ENCODE measurements at regions not wholly inside any gene's neighbourhood (a gene's known extent, or its start where the extent isn't known, plus 50 kb on each side); places are given as distances from the start of the nearest gene placed in this dataset.

DNA sequence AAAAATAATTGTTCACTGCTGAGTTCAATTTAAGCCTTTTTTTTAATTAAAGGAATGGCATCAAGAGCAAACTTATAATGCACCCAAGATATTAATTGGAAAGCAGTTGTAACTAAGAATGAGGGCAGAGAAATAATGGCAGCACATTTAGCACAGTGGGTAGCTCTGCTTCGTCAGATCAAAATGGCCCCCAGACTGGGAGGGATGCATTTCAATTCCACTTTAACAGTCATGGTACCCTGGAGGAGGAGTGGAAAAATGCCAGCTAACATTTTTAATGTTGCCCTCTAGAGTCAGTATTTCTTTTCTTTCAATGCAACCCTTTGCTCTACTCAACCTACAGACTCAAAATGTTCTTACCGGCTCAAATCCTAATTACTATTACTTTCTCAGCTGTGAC is 504.8 kb upstream of the SETBP1 start:
- FAIRE-seq, result no peak

DNA sequence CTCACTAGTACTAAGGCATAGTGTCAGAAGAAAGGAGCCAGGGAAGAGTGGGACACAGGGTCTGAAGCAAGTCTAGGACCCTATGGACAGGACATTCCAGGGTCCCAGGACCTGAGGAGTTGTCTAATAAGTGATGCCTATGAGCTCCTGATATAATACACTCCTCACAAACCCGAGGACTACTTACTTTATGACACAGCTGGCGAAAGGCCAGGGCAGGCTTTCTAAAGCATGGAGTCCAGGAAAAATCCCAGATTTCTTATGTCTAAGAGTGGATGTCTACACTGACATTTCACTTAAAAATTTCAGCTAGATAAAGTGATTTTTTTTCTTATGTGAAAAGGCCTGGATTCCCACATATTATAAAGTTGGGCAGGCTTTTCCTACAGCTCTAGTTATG is 502.2 kb upstream of the SETBP1 start:
- no peak for FAIRE-seq

GRCh38 chr18:44179693-44180092 is 501.0 kb upstream of the SETBP1 start:
- FAIRE-seq, result no peak

- no peak for FAIRE-seq
Measured at GRCh38 chr18:44180683-44181082, 500.0 kb upstream of the SETBP1 start.

DNA sequence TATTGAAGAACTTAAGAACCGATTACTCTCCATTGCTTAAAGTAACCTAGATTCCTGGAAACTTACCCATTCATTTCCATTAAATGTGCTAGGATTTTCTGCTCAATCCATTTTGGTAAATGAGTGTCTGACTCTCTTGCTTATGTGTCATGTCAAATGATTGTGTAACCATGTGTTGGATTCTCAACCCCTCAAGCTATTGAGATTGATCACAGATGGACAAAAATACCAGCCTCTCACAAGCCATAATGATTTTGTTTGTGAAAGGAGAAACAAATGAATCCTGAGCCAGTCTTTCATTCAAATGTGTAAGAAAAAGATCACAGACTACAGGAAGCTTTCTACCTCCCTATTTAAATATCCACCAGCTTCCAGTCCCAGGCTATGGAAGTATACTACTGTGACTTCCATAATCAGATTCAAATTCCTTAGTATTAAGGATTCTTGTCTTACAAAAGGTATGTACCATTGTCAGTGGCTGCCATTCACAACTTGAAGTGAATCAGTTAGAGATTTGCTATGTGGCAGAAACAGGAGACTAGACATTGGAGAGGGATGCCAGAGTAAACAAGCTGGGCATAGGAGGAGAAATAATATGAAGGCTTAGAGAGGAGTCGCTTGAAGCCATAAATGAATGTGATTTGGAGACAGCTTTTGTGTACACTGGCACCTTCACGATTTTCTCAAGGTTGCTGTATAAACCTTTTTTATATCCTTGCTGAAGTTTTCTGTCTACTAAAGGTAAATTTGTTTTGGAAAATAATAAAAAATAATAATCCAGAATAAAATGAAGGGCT is 498.5 kb upstream of the SETBP1 start:
- no peak for FAIRE-seq

- no peak for FAIRE-seq
Measured at GRCh38 chr18:44186001-44186400, 494.7 kb upstream of the SETBP1 start.

- no peak for FAIRE-seq
Measured at GRCh38 chr18:44187090-44187489, 493.6 kb upstream of the SETBP1 start.

- no peak for FAIRE-seq
Measured at GRCh38 chr18:44195394-44196140, 485.1 kb upstream of the SETBP1 start.

DNA sequence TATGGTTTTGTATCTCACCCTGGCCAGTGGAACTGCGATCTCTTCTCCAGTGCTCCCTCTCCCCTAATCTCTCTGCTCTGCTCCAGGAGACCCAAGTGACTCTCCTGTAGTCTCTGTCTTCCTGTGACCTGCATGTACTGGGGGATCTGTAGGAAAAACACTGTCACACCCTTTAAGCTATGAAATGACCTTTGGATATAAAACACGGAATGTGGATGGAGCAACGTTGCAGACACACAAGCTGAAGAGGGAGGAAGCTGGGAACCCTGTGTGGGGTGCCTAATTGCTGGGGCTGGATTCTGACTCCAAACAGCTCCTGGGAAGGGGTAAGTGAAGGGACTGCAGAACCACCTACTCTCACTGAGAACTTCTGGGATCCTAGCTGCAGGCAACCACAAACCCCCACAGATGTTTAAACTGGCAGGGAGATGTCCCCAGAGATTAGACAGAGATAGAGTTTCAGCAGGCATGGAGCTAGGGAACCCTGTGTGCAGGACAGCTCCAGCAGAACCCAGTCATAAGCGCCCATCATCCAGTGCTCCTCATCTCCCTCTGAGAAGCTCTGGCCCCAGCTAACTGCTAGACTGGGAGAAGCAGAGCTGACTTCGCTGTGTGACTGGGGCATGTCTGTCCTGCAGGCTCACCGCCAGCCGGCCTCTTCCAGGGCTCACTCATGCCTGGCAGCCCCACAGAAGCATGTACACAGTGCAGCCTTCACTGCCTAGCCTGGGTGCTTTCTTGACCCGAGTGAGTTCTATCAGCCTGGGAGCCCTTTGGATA is 482.7 kb upstream of the SETBP1 start:
- no peak for FAIRE-seq

- FAIRE-seq, result no peak
Measured at GRCh38 chr18:44198612-44199284, 481.9 kb upstream of the SETBP1 start.

DNA sequence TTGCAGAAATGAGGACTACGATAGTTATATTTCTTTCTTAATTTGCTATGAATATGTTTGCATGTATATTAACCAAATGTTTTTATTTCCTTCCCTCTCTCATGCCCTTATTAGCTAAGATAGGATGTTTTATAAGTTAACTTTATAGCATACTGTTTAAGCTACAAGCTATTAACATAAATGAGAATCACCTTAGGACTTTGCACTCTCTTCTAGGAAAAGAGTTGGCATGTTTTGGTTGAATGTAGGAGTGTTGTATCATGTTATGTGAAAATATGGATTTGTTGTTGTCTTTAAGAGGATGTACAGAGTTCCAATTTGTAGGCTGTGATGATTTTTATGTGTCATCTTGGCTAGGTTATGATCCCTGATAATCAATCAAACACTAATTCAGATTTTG is 467.4 kb upstream of the SETBP1 start:
- FAIRE-seq, result no peak

DNA sequence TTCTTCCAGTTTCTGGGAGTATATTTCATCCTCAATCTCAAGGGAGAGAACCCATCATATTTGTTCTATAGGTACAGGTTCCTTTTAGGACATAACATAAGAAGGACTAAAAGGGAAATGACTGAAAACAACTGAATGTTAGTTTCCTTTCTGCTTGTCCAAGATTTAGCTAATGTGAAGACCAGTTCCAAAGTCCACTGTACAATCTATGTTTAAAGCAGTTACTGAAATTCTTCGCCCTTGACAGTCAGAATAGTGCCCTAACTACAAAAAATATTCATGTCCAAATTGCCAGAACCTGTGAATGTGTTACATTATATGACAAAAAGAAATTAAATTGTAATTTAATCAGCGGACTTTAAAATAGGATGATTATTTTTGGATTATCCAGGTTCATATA is 466.3 kb upstream of the SETBP1 start:
- FAIRE-seq, result no peak

- FAIRE-seq, result no peak
Measured at GRCh38 chr18:44216169-44216568, 464.5 kb upstream of the SETBP1 start.

- FAIRE-seq, result no peak
Measured at GRCh38 chr18:44227501-44227900, 453.2 kb upstream of the SETBP1 start.

DNA sequence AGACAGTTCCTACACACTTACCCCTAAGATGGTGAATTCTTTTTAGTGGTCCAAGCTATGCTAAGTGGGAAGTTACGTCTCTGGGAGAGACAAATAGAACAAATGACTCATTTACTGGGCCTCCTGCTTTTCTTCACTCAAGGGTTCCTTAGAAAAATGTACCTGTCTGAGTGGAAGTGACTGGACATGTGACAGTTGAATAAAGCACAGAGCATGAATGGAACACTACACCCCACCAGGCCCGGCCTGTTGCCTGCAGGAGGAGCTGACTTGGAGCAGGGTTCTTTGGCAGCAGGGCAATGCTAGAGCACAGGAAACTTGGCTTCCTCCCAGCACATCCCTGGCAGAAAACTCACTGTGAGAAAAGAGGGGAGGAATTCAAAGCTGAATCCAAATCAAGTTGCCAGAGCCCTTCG is 451.0 kb upstream of the SETBP1 start:
- no peak for FAIRE-seq

DNA sequence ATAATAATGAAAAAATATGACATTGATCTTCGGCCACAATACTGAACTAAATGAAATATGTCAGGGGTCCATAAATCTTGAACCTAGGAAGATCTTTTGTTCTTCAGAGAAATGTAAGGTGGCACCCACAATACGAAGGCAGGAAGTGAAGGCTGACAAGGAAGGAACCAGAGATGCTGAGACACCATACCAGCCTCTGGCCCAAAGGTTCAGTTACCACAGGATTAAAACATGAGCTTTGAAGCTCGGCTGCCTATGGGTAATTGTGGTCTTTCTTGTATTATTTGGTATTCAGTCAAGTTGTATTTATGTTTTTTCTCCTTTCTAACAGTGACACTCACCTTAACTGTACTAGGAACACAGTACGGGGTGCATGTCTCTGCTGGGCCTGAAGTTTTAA is 448.8 kb upstream of the SETBP1 start:
- no peak for FAIRE-seq

- FAIRE-seq, result no peak
Measured at GRCh38 chr18:44232500-44232899, 448.2 kb upstream of the SETBP1 start.

DNA sequence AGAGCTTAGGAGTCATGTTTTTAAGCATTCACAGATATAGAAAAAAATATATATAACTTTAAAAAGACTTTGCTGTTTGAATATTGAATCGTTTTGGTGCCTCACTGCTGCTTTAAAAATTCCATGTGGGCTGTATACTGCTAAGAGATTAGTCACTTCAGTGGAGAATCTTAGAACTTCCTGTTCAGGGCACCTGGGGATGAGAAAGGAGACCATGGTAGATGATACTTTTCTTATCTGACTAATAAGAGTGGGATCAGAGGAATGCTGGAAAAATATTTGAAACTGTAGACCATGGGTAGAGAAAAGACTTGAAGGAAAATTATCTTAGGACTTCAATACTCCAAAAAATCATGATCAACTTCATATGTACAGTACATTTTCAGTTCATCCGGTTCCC is 442.2 kb upstream of the SETBP1 start:
- FAIRE-seq, result no peak

- FAIRE-seq, result no peak
Measured at GRCh38 chr18:44238911-44239310, 441.8 kb upstream of the SETBP1 start.

GRCh38 chr18:44241020-44241419 is 439.7 kb upstream of the SETBP1 start:
- FAIRE-seq, result no peak

- no peak for FAIRE-seq
Measured at GRCh38 chr18:44245019-44245418, 435.7 kb upstream of the SETBP1 start.

DNA sequence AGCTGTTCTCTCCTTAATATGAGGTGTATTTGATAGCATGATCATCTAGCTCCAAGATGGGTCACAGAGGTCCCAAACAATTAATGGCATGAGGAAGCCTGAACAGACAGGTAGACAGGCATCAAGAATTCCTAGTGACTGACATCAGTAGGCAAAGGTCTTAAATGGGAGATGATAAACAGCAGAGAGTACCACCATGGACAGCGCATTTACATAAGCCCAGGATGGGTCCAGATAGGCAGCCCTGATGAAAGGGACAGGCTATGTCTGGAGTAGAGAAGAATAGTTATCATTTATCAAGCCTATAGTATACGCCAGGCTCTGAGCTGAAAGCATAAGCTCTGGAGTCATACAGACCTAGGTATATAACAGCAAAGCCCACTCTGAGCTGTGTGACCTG is 434.7 kb upstream of the SETBP1 start:
- no peak for FAIRE-seq

GRCh38 chr18:44258086-44258485 is 422.6 kb upstream of the SETBP1 start:
- no peak for FAIRE-seq
